HepG2 (cell line): ENCODE measurements at regions not wholly inside any gene's neighbourhood (a gene's known extent, or its start where the extent isn't known, plus 50 kb on each side); places are given as distances from the start of the nearest gene placed in this dataset.

Source experiments
- ATF6 ChIP-seq: sonication (generic); formaldehyde crosslinking; conservative IDR thresholded peaks from 2 replicates; pipeline ENCODE4 v1.4.0; 2020; ENCODE audit warnings: missing genetic modification reagents
- CCDC6 ChIP-seq: sonication (generic); formaldehyde crosslinking; IDR thresholded peaks from 2 replicates; pipeline ENCODE4 v1.8.1; 2022; ENCODE audit warnings: mild to moderate bottlenecking, missing genetic modification reagents, moderate library complexity
- FOXA3 ChIP-seq: IDR thresholded peaks from 2 replicates; pipeline ENCODE4 v1.6.1; 2016; ENCODE audit warnings: missing genetic modification reagents, missing compliant biosample characterization
- IRX3 ChIP-seq: sonication (generic); formaldehyde crosslinking; IDR thresholded peaks from 2 replicates; pipeline ENCODE4 v1.8.1; 2023; ENCODE audit warnings: mild to moderate bottlenecking, low read depth, missing genetic modification reagents, borderline replicate concordance
- MAFG ChIP-seq: sonication (generic); formaldehyde crosslinking; IDR thresholded peaks from 2 replicates; pipeline ENCODE4 v1.5.1; 2020; ENCODE audit warnings: mild to moderate bottlenecking, missing genetic modification reagents
- MED1 ChIP-seq: sonication (generic); formaldehyde crosslinking; IDR thresholded peaks from 2 replicates; pipeline ENCODE4 v1.4.0; 2020; ENCODE audit warnings: missing genetic modification reagents
- MXD4 ChIP-seq: IDR thresholded peaks from 2 replicates; pipeline ENCODE4 v1.6.1; 2016; ENCODE audit warnings: mild to moderate bottlenecking, missing biosample characterization, missing genetic modification reagents
- NCOA2 ChIP-seq: sonication (generic); formaldehyde crosslinking; IDR thresholded peaks from 2 replicates; pipeline ENCODE4 v1.8.0; 2022; ENCODE audit warnings: inconsistent platforms
- NFE2 ChIP-seq: sonication (generic); formaldehyde crosslinking; IDR thresholded peaks from 2 replicates; pipeline ENCODE4 v1.4.0; 2020; ENCODE audit warnings: missing genetic modification reagents
- RAD51 ChIP-seq: fragments of 450-650 bp; IDR thresholded peaks from 2 replicates; pipeline ENCODE4 v1.6.1; 2016; ENCODE audit warnings: borderline replicate concordance
- THAP9 ChIP-seq: sonication (generic); formaldehyde crosslinking; IDR thresholded peaks from 2 replicates; pipeline ENCODE4; 2020; ENCODE audit warnings: missing genetic modification reagents, mild to moderate bottlenecking, borderline replicate concordance
- ZBTB38 ChIP-seq: sonication (generic); formaldehyde crosslinking; IDR thresholded peaks from 2 replicates; pipeline ENCODE4 v1.5.1; 2020; ENCODE audit warnings: mild to moderate bottlenecking, missing genetic modification reagents
- ZNF24 ChIP-seq: fragments of 450-650 bp; IDR thresholded peaks from 2 replicates; pipeline ENCODE4 v1.6.1; 2017; ENCODE audit warnings: antibody characterized with exemption, mild to moderate bottlenecking
- ZNF317 ChIP-seq: sonication (generic); formaldehyde crosslinking; IDR thresholded peaks from 2 replicates; pipeline ENCODE4 v1.5.0; 2020; ENCODE audit warnings: mild to moderate bottlenecking, missing genetic modification reagents
- ZNF318 ChIP-seq: sonication (generic); formaldehyde crosslinking; IDR thresholded peaks from 2 replicates; pipeline ENCODE4 v1.4.0; 2020; ENCODE audit warnings: mild to moderate bottlenecking, missing genetic modification reagents
- ZNF362 ChIP-seq: sonication (generic); formaldehyde crosslinking; IDR thresholded peaks from 2 replicates; pipeline ENCODE4 v1.4.0; 2020; ENCODE audit warnings: missing genetic modification reagents, mild to moderate bottlenecking, borderline replicate concordance
- ZNF468 ChIP-seq: sonication (generic); formaldehyde crosslinking; IDR thresholded peaks from 2 replicates; pipeline ENCODE4 v1.8.0; 2022; ENCODE audit warnings: mild to moderate bottlenecking, moderate library complexity, missing genetic modification reagents
- ZNF790 ChIP-seq: sonication (generic); formaldehyde crosslinking; IDR thresholded peaks from 2 replicates; pipeline ENCODE4 v1.8.0; 2022; ENCODE audit warnings: missing genetic modification reagents, mild to moderate bottlenecking, borderline replicate concordance

GRCh38 chr14:53458368-53458814, 305.3 kb upstream of the DDHD1 start (continued):
- TF ChIP-seq ZNF362 (CRISPR knock-in tag) (no peak), ZNF790 (CRISPR knock-in tag) (no peak), FOXA3 (CRISPR knock-in tag) (peak; percentile 91), ZNF317 (CRISPR knock-in tag) (no peak), ZNF318 (no peak), ZNF468 (CRISPR knock-in tag) (no peak), THAP9 (CRISPR knock-in tag) (no peak), NCOA2 (CRISPR knock-in tag) (peak; percentile 95), ATF6 (CRISPR knock-in tag) (no peak), RAD51 (no peak), ZBTB38 (CRISPR knock-in tag) (no peak), CCDC6 (CRISPR knock-in tag) (no peak), NFE2 (CRISPR knock-in tag) (no peak), IRX3 (CRISPR knock-in tag) (no peak), ZNF24 (peak; percentile 77), MAFG (CRISPR knock-in tag) (no peak), MED1 (peak; percentile 85), MXD4 (CRISPR knock-in tag) (no peak)
